NCI-H524 treated with DMSO at 0.1 percent for 48 hours (cell line): ENCODE measurements at regions not wholly inside any gene's neighbourhood (a gene's known extent, or its start where the extent isn't known, plus 50 kb on each side); places are given as distances from the start of the nearest gene placed in this dataset.
A peak's percentile ranks its signal among the peaks of the same experiment; 100 is the strongest.
"Not testable (repeated sequence)": the region's sequence is repeated elsewhere in the genome, so short reads cannot be mapped to it uniquely, and the experiment has no call there.

Experiments used
- DNase-seq: peaks from one replicate; lab custom pipeline; 2025; lab: John Stamatoyannopoulos, UW

GRCh38 chr5:8720506-8720905 is 825.4 kb downstream of the SEMA5A start:
- DNase-seq: no peak

GRCh38 chr5:8721536-8721935 is 824.3 kb downstream of the SEMA5A start:
- DNase-seq: no peak

- no peak for DNase-seq
These were observed 819.4 kb downstream of the SEMA5A start for GRCh38 chr5:8726383-8727036.

GRCh38 chr5:8727396-8727795 is 818.5 kb downstream of the SEMA5A start:
- DNase-seq: no peak

GRCh38 chr5:8729437-8729836 is 816.4 kb downstream of the SEMA5A start:
- no peak for DNase-seq

- DNase-seq: no peak
These were observed 815.7 kb downstream of the SEMA5A start for GRCh38 chr5:8730194-8730593.

GRCh38 chr5:8731110-8731509 is 814.8 kb downstream of the SEMA5A start:
- not testable (repeated sequence) for DNase-seq

- DNase-seq: no peak
These were observed 805.3 kb downstream of the SEMA5A start for GRCh38 chr5:8740595-8740994.

- no peak for DNase-seq
These were observed 796.3 kb downstream of the SEMA5A start for GRCh38 chr5:8749556-8749955.

GRCh38 chr5:8750100-8750499 is 795.8 kb downstream of the SEMA5A start:
- no peak for DNase-seq

- DNase-seq: no peak
These were observed 793.9 kb downstream of the SEMA5A start for GRCh38 chr5:8751971-8752370.

- peak; percentile 5 for DNase-seq
These were observed 793.3 kb downstream of the SEMA5A start for GRCh38 chr5:8752595-8752994.

GRCh38 chr5:8756498-8757084 is 789.3 kb downstream of the SEMA5A start:
- DNase-seq: peak; percentile 17

GRCh38 chr5:8765886-8766285 is 780.0 kb downstream of the SEMA5A start:
- DNase-seq: no peak

- DNase-seq: peak; percentile 22
These were observed 779.4 kb downstream of the SEMA5A start for GRCh38 chr5:8766448-8766847.

GRCh38 chr5:8767111-8767510 is 778.8 kb downstream of the SEMA5A start:
- no peak for DNase-seq

- DNase-seq: no peak
These were observed 778.1 kb downstream of the SEMA5A start for GRCh38 chr5:8767746-8768145.

- DNase-seq: no peak
These were observed 776.2 kb downstream of the SEMA5A start for GRCh38 chr5:8769631-8770030.

GRCh38 chr5:8770431-8770830 is 775.4 kb downstream of the SEMA5A start:
- DNase-seq: no peak

GRCh38 chr5:8773046-8773615 is 772.7 kb downstream of the SEMA5A start:
- DNase-seq: no peak

- no peak for DNase-seq
These were observed 761.2 kb downstream of the SEMA5A start for GRCh38 chr5:8784692-8785091.

- no peak for DNase-seq
These were observed 757.6 kb downstream of the SEMA5A start for GRCh38 chr5:8788246-8788645.

GRCh38 chr5:8805653-8806052 is 740.2 kb downstream of the SEMA5A start:
- DNase-seq: no peak

- DNase-seq: no peak
These were observed 738.2 kb downstream of the SEMA5A start for GRCh38 chr5:8807636-8808035.
